AG08395 (cell line): ENCODE measurements at regions not wholly inside any gene's neighbourhood (a gene's known extent, or its start where the extent isn't known, plus 50 kb on each side); places are given as distances from the start of the nearest gene placed in this dataset.
A peak's percentile ranks its signal among the peaks of the same experiment; 100 is the strongest.
"Not testable (repeated sequence)": the region's sequence is repeated elsewhere in the genome, so short reads cannot be mapped to it uniquely, and the experiment has no call there.

Experiments used
- DNase-seq: peaks from one replicate; pipeline ENCODE4 v3.0.0; 2012; ENCODE audit warnings: mixed read lengths, low spot score

DNA sequence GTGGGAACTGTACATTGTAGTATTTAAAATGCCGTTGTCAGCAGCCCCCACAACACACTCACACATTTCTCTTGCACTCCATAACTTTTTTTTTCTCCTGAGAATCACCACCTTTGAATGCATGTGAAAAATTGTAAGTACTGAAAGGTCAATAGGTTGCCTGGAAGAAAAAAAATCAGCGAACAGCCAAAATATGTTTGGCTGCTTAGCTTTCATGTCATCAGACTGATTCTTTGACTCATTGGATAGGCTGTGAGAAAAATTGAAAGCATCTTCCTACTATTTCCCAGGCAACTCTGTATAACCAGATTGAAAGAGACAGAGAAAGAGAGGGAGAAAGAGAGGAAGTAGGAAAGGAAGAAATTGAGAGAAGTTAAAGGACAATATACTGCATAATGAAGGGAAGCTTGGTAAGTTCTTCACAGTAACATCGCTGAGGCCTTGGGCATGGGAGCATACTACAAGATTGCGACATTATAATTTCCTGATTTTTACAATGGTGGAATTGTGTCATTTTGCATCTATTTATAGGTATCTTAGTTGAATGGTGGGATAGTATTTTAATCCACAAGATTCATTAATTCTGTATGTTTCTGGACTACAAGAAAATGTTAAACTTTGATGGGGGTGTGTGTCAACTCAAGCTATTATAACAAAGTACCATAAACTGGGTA, 249.3 kb upstream of the KCND2 start:
- DNase-seq, result no peak

DNA sequence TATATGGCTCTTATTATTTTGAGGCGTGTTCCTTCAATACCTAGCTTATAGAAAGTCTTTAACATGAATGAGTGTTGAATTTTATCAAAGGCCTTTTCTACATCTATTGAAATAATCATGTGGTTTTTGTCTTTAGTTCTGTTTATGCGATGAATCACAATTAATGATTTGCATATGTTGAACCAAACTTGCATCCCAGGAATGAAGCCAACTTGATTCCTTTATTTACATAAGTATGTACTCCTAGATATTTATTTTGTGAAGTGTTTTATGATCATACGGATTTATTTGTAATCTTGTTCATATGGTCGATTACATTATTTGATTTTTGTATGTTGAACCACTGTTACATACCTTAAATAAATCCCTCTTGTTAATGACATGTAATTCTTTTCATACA, 244.3 kb upstream of the KCND2 start:
- no peak for DNase-seq

- DNase-seq, result no peak
Observed at GRCh38 chr7:120030876-120031275, 242.1 kb upstream of the KCND2 start.

DNA sequence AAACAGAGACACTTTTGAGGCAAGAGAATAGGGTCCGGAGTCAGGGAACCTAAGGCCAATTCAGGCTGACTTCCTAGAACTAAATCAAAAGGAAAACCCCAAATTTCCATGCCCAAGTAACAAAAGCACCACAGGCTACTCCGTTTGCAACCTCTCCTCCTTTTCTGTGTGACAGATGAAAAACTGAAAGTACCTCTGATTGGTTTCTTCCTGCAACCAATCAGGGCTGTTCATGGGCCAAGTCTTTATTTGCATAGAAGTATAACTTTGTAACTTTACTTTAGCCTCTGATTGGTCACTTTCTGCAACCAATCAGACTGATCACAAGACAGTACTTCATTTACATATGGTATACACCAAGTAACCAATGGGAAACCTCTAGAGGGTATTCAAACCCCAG, 239.9 kb upstream of the KCND2 start:
- no peak for DNase-seq

DNA sequence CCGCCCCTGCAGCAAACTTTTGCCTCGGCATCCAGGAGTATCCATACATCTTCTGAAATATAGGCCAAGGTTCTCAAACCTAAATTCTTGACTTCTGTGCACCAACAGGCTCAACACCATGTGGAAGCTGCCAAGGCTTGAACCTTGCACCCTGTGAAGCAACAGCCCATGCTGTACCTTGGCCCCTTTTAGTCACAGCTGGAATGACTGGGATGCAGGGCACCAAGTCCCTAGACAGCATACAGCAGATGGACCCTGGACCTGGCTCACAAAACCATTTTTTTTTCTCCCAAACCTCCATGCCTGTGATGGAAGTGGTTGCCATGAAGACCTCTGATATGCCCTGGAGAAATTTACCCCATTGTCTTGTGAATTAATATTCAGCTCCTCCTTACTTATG, 233.8 kb upstream of the KCND2 start:
- DNase-seq, result no peak

GRCh38 chr7:120041798-120042197, 231.2 kb upstream of the KCND2 start:
- DNase-seq, result no peak

DNA sequence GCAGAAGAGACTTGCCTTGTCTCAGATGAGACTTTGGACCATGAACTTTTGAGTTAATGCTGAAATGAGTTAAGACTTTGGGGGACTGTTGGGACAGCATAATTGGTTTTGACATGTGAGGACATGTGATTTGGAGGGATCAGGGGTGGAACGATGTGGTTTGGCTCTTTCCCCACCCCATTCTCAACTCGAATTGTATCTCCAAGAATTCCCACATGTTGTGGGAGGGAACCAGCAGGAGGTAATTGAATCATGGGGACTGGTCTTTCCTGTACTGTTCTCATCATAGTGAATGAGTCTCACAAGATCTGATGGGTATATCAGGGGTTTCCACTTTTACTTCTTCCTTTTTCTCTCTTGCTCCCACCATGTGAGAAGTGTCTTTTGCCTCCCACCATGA, 229.7 kb upstream of the KCND2 start:
- no peak for DNase-seq

DNA sequence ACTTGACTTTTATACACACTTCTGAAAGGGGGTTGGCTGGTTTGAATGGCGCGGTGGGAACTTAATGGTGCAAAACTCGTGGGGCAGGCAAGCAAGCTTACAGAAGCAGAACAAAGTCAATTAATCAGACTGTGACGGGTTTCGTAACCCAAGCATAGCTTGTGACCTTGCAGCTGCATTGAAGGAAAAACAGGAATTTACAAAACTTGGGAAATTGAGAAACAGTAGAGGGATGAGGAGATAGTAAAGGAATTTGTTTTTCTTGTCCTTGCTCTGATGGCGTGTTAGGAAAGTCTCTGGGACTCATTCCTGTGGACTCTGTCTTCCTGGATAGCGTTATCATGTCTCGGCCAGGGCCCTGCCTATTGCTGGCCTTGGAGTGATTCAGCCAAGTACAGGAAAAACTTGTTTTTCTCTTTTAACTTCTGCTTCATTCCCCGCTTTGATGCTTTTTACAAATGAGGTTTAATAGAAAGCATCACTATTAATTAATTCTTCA, 220.0 kb upstream of the KCND2 start:
- peak; percentile 11 for DNase-seq

GRCh38 chr7:120053390-120053961, 219.5 kb upstream of the KCND2 start:
- no peak for DNase-seq

- no peak for DNase-seq
Observed at GRCh38 chr7:120054376-120055100, 218.4 kb upstream of the KCND2 start.

- DNase-seq, result no peak
Observed at GRCh38 chr7:120055300-120055699, 217.7 kb upstream of the KCND2 start.

DNA sequence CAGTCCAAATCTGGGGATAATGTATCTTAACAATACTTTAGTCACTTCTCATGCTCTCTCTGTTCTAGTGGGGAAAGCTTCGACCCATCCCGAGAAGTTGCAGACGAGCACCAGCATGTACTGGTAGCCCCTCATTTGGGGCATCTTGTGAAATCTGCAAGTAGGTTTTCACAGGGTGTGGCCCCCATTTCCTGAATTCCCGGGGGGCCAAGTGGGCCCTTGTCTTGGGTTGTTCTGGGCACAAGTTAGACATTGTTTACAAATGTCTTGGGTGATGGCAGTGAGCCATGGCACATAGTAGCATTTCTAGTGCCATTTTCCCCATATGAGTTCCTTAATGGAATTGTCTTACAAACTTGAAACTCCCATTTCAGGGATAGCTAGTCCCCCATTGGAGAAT, 216.7 kb upstream of the KCND2 start:
- DNase-seq, result no peak

DNA sequence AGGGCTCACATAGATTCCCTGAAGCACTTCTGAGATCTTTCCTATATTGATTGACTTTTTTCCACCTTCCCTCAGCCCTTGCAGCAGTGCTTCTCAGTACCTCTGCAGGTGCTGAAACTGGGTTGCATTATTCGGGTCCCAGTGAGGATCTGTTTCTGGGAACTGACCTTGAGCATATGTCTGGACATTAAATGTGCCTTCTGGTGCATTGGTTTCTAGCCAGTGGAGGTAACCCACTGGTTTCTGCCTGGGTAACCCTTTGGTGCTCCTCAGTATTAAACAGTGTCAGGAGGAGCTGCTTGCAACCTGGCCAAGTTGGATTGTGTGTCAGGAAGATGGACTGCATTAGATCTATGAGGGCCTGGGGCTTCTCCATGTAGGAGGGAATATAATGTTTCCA, 213.3 kb upstream of the KCND2 start:
- DNase-seq, result no peak

- DNase-seq, result no peak
Observed at GRCh38 chr7:120060281-120060680, 212.7 kb upstream of the KCND2 start.

DNA sequence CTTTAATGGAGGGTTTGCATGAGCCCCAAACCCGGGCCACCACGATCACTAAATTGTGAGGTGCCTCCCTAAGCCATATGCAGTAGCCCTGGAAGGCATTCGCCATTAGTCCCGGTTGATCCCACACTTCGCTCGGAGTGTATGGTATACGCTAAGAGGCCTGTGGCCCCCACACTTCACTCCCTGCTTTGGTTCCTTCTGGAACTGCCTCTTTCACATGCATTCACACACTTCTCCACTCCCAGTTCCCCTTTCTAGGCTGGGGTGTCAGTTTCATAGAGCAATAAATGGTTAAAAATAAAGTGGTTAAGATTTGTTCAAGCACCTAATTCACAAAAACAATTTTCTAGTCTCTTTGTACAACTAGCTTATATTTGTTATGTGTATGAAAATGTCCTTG, 212.1 kb upstream of the KCND2 start:
- no peak for DNase-seq

DNA sequence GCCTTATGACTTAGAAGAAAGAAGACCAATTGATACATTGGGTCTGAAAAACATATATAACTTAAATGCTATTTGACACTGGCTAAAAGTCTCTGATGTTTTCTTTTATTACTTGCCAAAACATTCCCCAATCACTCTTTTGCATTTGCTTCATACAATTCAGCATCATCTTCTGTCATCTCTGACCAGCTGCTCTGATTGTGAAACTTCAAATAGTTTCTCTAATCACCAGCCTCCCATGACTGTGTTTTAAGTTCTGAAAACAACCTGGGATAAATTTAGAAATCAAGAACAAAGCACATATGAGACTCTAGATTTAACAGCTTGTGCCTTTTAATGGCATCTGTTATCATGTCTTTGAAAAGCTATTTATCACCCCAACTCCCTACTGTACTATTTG, 208.4 kb upstream of the KCND2 start:
- DNase-seq, result no peak

DNA sequence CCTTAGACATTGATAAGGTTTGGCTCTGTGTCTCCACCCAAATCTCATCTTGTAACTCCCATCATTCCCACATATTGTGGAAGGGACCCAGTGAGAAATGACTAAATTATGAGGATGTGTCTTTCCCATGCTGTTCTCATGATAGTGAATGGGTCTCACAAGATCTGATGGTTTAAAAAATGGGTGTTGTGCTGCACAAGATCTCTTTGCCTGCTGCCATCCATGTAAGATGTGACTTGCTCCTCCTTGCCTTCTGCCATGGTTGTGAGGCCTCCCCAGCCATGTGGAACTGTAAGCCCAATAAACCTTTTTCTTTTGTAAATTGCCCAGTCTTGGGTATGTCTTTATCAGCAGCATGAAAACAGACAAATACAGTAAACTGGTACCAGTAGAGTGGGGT, 206.1 kb upstream of the KCND2 start:
- not testable (repeated sequence) for DNase-seq

DNA sequence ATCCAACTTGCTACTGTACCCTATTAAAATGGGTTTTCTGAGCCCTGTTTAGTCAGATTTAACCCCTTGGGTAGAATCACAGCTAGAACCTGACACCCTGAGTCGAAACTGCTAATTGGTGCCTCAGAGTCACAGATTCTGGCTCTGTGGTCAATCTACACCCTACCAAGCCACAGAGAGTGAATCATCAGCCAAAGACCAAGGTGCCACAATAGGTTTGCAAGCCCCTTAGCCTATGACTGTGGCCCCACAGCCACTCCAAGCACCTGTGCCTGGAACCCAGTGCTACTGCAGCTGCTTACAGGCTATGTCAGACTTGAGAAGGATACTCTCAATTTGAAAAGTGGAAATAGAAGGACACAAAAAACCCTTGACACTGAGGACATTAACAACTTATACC, 202.8 kb upstream of the KCND2 start:
- no peak for DNase-seq

DNA sequence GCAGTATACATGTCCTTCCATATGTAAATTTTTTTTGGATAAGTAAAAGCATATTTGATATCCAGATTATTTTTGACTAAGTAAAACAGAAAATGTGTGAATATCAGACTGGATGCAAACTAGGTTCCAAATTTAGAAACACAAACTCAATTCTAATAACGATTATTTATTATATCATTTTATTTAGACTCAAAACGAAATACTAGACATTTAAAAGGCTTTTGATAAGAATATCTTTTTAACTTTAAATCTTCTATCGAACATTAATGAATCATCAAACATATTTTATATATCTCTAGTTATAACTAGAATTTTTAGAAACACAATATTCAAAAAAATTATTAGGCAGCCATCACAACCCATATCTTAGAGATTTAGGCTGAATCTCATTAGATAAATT, 195.2 kb upstream of the KCND2 start:
- DNase-seq, result no peak

- DNase-seq, result no peak
Observed at GRCh38 chr7:120079022-120079421, 194.0 kb upstream of the KCND2 start.

DNA sequence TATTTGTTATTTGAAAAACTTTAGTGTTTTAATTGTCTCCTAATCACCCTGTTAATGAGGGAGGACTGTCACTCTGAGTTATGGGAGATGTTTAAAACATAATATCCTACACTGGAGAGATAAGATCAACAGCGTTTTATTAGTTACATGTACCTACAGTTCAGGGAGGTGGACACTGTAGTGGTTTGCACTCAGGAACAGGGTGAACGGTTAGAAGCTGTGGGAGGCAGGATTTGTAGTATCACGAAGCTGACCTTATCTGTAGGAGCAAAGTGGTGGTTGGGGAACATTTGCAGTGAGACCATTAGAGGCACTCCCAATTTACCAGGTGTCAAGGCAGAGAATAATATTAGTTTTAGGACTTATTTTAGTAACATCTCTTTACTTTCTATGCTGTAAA, 193.3 kb upstream of the KCND2 start:
- no peak for DNase-seq

GRCh38 chr7:120086468-120086867, 186.5 kb upstream of the KCND2 start:
- not testable (repeated sequence) for DNase-seq

GRCh38 chr7:120089968-120090367, 183.0 kb upstream of the KCND2 start:
- no peak for DNase-seq
